ENCODE measurements at regions not wholly inside any gene's neighbourhood (a gene's known extent, or its start where the extent isn't known, plus 50 kb on each side); places are given as distances from the start of the nearest gene placed in this dataset.

DNA sequence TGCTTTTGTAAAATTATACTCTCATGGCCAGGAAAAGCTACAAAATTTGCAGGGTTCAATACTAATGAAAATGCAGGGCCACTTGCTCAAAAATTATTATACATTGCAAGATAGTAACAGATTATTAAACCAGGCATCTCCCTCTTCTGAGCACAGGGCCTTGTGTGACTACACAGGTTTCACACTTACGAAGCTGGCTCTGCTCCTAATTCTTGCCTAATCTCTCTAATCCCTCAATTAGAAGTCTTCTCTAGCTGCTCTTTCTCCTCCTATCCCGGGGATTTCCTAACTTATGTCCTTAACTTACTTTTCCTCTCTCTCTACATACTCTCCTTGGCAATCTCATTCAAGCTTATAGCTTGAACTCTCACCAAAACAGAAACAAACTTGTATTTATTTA, 168.3 kb downstream of the AREG start:
- Histone ChIP-seq H3K27ac (replicated peaks) (no peak overlapping the region), H3K4me1 (peaks cover 12% of the 10 kb centered on the region), H3K27me3 (ENCODE audit: low read depth) (no peaks in the 10 kb centered on the region), H3K4me3 (no peak overlapping the region), H3K36me3 (no peaks in the 10 kb centered on the region), H3K9me3 (replicated peaks) (peaks cover 18% of the 10 kb centered on the region)
- DNase-seq, result no peak
- TF ChIP-seq, protein P1, sequence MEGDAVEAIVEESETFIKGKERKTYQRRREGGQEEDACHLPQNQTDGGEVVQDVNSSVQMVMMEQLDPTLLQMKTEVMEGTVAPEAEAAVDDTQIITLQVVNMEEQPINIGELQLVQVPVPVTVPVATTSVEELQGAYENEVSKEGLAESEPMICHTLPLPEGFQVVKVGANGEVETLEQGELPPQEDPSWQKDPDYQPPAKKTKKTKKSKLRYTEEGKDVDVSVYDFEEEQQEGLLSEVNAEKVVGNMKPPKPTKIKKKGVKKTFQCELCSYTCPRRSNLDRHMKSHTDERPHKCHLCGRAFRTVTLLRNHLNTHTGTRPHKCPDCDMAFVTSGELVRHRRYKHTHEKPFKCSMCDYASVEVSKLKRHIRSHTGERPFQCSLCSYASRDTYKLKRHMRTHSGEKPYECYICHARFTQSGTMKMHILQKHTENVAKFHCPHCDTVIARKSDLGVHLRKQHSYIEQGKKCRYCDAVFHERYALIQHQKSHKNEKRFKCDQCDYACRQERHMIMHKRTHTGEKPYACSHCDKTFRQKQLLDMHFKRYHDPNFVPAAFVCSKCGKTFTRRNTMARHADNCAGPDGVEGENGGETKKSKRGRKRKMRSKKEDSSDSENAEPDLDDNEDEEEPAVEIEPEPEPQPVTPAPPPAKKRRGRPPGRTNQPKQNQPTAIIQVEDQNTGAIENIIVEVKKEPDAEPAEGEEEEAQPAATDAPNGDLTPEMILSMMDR (IDR thresholded peaks at IDR 0.05; ENCODE audit: borderline replicate concordance), result no peak
- intact Hi-C loops (cut with micrococcal nuclease), result no loop called here

- Histone ChIP-seq H3K9me3 (replicated peaks) (peaks cover 18% of the 10 kb centered on the region), H3K27ac (replicated peaks) (no peak overlapping the region), H3K4me1 (peaks cover 24% of the 10 kb centered on the region), H3K27me3 (ENCODE audit: low read depth) (no peaks in the 10 kb centered on the region), H3K4me3 (no peak overlapping the region), H3K36me3 (no peaks in the 10 kb centered on the region)
- TF ChIP-seq, protein P1 (IDR thresholded peaks at IDR 0.05; ENCODE audit: borderline replicate concordance), result no peak
- intact Hi-C loops (cut with micrococcal nuclease), result no loop called here
- DNase-seq, result no peak
Observed at GRCh38 chr4:74615411-74615810, 170.5 kb downstream of the AREG start.

DNA sequence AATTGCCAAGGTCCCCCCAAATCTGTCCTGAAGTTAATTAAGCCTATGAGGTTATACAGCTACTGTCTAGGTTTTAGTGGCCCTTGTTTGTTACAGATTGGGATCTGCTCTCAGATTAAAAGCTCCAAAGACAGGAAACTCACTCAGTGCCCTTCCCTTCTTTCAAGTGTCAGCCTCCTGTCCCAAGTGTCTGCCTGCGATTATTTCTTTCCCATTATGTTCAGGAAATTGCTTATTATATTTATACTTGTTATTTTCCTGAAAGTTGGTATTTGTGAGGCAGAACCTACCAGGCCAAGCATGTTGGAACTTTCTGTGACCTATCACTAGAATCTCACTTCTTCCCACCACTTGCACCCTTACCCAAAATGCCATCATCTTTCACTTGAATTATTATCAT, 173.2 kb downstream of the AREG start:
- Histone ChIP-seq H3K27ac (replicated peaks) (no peak overlapping the region), H3K4me3 (no peak overlapping the region), H3K4me1 (peaks cover 29% of the 10 kb centered on the region), H3K36me3 (no peaks in the 10 kb centered on the region), H3K9me3 (replicated peaks) (peaks cover 18% of the 10 kb centered on the region), H3K27me3 (ENCODE audit: low read depth) (no peaks in the 10 kb centered on the region)
- intact Hi-C loops (cut with micrococcal nuclease), result no loop called here
- TF ChIP-seq, protein P1 (IDR thresholded peaks at IDR 0.05; ENCODE audit: borderline replicate concordance), result no peak
- no peak for DNase-seq

DNA sequence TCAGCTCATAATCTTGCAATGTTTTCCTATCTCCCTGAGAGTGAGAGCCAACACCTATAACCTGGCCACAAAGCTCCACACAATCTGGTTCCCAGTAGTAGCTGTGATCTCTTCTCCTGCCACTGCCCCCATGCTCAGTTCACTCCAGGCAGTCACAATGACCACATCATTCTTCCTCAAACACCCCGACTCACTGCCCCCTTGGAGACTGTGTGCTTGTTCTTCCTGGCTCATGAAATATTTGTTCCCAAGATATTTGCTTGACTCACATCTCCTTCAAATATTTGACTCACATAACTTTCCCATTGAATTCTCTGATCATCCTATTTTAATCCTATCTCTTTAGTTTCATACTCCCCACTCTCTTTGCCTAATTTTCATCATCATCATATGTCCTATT, 173.7 kb downstream of the AREG start:
- peaks cover 29% of the 10 kb centered on the region for H3K4me1 ChIP-seq
- H3K27ac ChIP-seq (replicated peaks), result no peak overlapping the region
- intact Hi-C loops (cut with micrococcal nuclease), result no loop called here
- TF ChIP-seq, protein P1 (IDR thresholded peaks at IDR 0.05; ENCODE audit: borderline replicate concordance), result no peak
- H3K9me3 ChIP-seq (replicated peaks), result peaks cover 18% of the 10 kb centered on the region
- H3K36me3 ChIP-seq, result no peaks in the 10 kb centered on the region
- H3K27me3 ChIP-seq (ENCODE audit: low read depth), result no peaks in the 10 kb centered on the region
- no peak for DNase-seq
- no peak overlapping the region for H3K4me3 ChIP-seq

DNA sequence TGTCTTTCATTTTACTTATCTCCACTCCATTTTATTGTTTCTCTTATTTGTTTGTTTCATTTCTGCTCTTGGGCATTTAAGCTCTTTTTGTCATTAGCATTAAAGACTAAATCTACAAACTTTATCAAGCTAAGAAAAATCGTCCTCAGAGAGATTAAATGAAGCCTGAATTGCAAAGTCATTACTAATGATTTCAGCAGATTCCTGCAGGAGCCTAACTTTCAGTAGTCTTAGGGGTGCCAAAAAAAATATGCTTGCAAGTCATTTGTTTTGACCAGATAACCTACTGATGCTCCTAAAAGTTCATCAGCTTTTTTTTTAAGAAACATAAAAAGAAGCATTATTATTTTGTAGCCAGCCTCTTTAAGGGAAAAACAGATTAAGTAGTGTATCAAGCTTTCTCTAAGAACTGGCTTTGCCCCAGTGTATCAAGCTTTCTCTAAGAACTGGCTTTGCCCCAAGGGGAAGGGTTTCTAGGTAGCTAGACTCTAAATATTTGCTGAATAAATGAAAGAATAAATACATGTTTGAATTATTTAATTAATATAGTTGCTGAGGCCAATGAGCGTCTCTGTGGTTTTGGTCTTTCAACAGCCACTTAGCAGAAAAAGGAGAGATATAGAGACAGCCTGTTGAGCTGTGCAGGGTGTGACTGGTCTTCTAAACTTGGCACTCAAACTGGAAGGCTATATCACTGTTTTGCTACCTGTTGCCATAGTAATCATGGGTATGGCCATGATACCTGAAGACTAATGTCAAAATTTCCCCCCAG, 174.2 kb downstream of the BTC start:
- intact Hi-C loops (cut with micrococcal nuclease), result no loop called here
- TF ChIP-seq, protein P1 (IDR thresholded peaks at IDR 0.05; ENCODE audit: borderline replicate concordance), result no peak
- Histone ChIP-seq H3K4me1 (peaks cover 33% of the 10 kb centered on the region), H3K9me3 (replicated peaks) (peaks cover 18% of the 10 kb centered on the region), H3K27ac (replicated peaks) (no peak overlapping the region), H3K27me3 (ENCODE audit: low read depth) (no peaks in the 10 kb centered on the region), H3K36me3 (no peaks in the 10 kb centered on the region), H3K4me3 (no peak overlapping the region)
- no peak for DNase-seq
